SK-N-SH (cell line): ENCODE measurements at regions not wholly inside any gene's neighbourhood (a gene's known extent, or its start where the extent isn't known, plus 50 kb on each side); places are given as distances from the start of the nearest gene placed in this dataset.

Experiments used
- CTCF ChIA-PET: fragments of 300-600, 350-600 bp; formaldehyde crosslinking; extraction: SDS; loops from one replicate; lab custom pipeline; 2021; lab: Yijun Ruan, JAX
- POLR2A ChIA-PET: fragments of 350-600 bp; sonication (Branson Sonifier 250); formaldehyde crosslinking; extraction: SDS; loops from one replicate; lab custom pipeline; 2020; ENCODE audit warnings: antibody characterized with exemption, inconsistent platforms; lab: Yijun Ruan, JAX
- DNase-seq: peaks from one replicate; pipeline ENCODE4 v3.0.0; 2012
- H2AFZ ChIP-seq: fragments of 200-600 bp; sonication (generic); 2 replicates; pipeline ENCODE4 v1.8.1; 2016; ENCODE audit warnings: antibody characterized with exemption, mild to moderate bottlenecking, low read depth
- H3F3A ChIP-seq: fragments of 200-600 bp; sonication (generic); replicated peaks from 2 replicates; pipeline ENCODE3; 2016; ENCODE audit warnings: antibody characterized with exemption, mild to moderate bottlenecking; ENCODE audit not compliant: insufficient read depth
- H3K27ac ChIP-seq, 2 experiments: fragments of 200-500 bp in 1 of 2; fragments of 200-600 bp in 1 of 2; sonication (Bioruptor generic) in 1 of 2; sonication (generic), shearing (Covaris generic) in 1 of 2; 2 replicates each; pipeline versions ENCODE4 v1.5.1 to v1.6.1; 2014 to 2016; ENCODE audit warnings: low read depth in 2 of 2, inconsistent platforms in 1 of 2, low read length in 1 of 2, mild to moderate bottlenecking in 1 of 2, mixed read lengths in 1 of 2
- H3K27me3 ChIP-seq: fragments of 200-600 bp; sonication (generic), shearing (Covaris generic); 2 replicates; pipeline ENCODE4 v1.6.1; 2016; ENCODE audit warnings: mixed run types; ENCODE audit not compliant: insufficient read depth
- H3K36me3 ChIP-seq, 2 experiments: fragments of 200-500 bp in 1 of 2; fragments of 200-600 bp in 1 of 2; sonication (Bioruptor generic) in 1 of 2; sonication (generic) in 1 of 2; replicated peaks in 1 of 2; 2 replicates each; pipeline versions ENCODE3 to v1.5.1; 2014 to 2016; ENCODE audit warnings: low read length in 1 of 2, mild to moderate bottlenecking in 1 of 2; ENCODE audit not compliant: insufficient read depth in 2 of 2, control insufficient read depth in 1 of 2
- H3K4me1 ChIP-seq, 2 experiments: fragments of 200-500 bp in 1 of 2; fragments of 200-600 bp in 1 of 2; sonication (Bioruptor generic) in 1 of 2; sonication (generic), shearing (Covaris generic) in 1 of 2; 2 replicates each; pipeline versions ENCODE4 v1.5.1 to v1.6.1; 2014 to 2016; ENCODE audit warnings: low read depth in 1 of 2, low read length in 1 of 2, mixed run types in 1 of 2; ENCODE audit not compliant: insufficient read depth in 2 of 2, control insufficient read depth in 1 of 2
- H3K4me2 ChIP-seq: fragments of 200-600 bp; sonication (generic), shearing (Covaris generic); 2 replicates; pipeline ENCODE4 v1.6.1; 2017; ENCODE audit warnings: mixed run types
- H3K4me3 ChIP-seq, 2 experiments: fragments of 200-500 bp in 1 of 2; fragments of 200-600 bp in 1 of 2; sonication (Bioruptor generic) in 1 of 2; sonication (generic), shearing (Covaris generic) in 1 of 2; 2 replicates each; pipeline versions ENCODE4 v1.5.1 to v1.8.1; 2014 to 2016; ENCODE audit warnings: low read depth in 2 of 2, inconsistent platforms in 1 of 2, low read length in 1 of 2, mild to moderate bottlenecking in 1 of 2, mixed read lengths in 1 of 2, moderate library complexity in 1 of 2
- H3K79me2 ChIP-seq: fragments of 200-600 bp; sonication (generic); 2 replicates; pipeline ENCODE4 v1.8.1; 2017; ENCODE audit warnings: mild to moderate bottlenecking; ENCODE audit not compliant: insufficient read depth
- H3K9ac ChIP-seq: fragments of 200-600 bp; sonication (generic); 2 replicates; pipeline ENCODE4 v1.6.1; 2017; ENCODE audit warnings: mixed run types
- H3K9me2 ChIP-seq: fragments of 200-600 bp; sonication (generic); 2 replicates; pipeline ENCODE4 v1.6.1; 2017; ENCODE audit warnings: mixed run types
- H3K9me3 ChIP-seq: fragments of 200-600 bp; sonication (generic); 2 replicates; pipeline ENCODE4 v1.6.1; 2017; ENCODE audit warnings: mixed run types, mild to moderate bottlenecking, moderate library complexity
- H4K20me1 ChIP-seq: fragments of 200-600 bp; sonication (generic); 2 replicates; pipeline ENCODE4 v1.6.1; 2017; ENCODE audit warnings: mild to moderate bottlenecking, mixed run types; ENCODE audit not compliant: insufficient read depth
- ELF1 ChIP-seq: IDR thresholded peaks from 2 replicates; pipeline ENCODE4 v1.4.0; 2012
- EP300 ChIP-seq, 2 experiments: IDR thresholded peaks; 2 replicates each; pipeline versions ENCODE4 v1.4.0 to v1.6.1; 2012; ENCODE audit warnings: borderline replicate concordance in 1 of 2, low read depth in 1 of 2, low read length in 1 of 2
- FOSL2 ChIP-seq: IDR thresholded peaks from 2 replicates; pipeline ENCODE4 v1.4.0; 2012; ENCODE audit warnings: low read depth, mild to moderate bottlenecking, moderate library complexity, borderline replicate concordance
- FOXJ3 ChIP-seq: sonication (generic); formaldehyde crosslinking; IDR thresholded peaks from 2 replicates; pipeline ENCODE4 v1.5.1; 2020; ENCODE audit warnings: mild to moderate bottlenecking, missing genetic modification reagents
- GABPA ChIP-seq: IDR thresholded peaks from 2 replicates; pipeline ENCODE4 v1.4.0; 2012; ENCODE audit warnings: low read depth, mild to moderate bottlenecking
- GATA2 ChIP-seq: sonication (generic); formaldehyde crosslinking; IDR thresholded peaks from 2 replicates; pipeline ENCODE4 v1.5.0; 2020; ENCODE audit warnings: mild to moderate bottlenecking, missing genetic modification reagents
- IRF3 ChIP-seq: fragments of 150-350 bp; IDR thresholded peaks from 2 replicates; pipeline ENCODE4 v1.6.1; 2016; ENCODE audit warnings: mild to moderate bottlenecking, low read depth, low read length
- MXI1 ChIP-seq: IDR thresholded peaks from 2 replicates; pipeline ENCODE4 v1.6.1; 2012; ENCODE audit warnings: mild to moderate bottlenecking, low read depth, low read length, improper control_type of control experiment
- NFIC ChIP-seq: IDR thresholded peaks from 2 replicates; pipeline ENCODE4 v1.4.0; 2012; ENCODE audit warnings: borderline replicate concordance
- NRF1 ChIP-seq: IDR thresholded peaks from 2 replicates; pipeline ENCODE4 v1.6.1; 2012; ENCODE audit warnings: low read depth, mild to moderate bottlenecking, low read length
- PBX3 ChIP-seq: IDR thresholded peaks from 2 replicates; pipeline ENCODE4; 2012
- POLR2AphosphoS5 ChIP-seq: IDR thresholded peaks from 2 replicates; pipeline ENCODE4 v1.6.1; 2012; ENCODE audit warnings: low read depth, low read length
- RCOR1 ChIP-seq: fragments of 150-350 bp; IDR thresholded peaks from 2 replicates; pipeline ENCODE4 v1.6.1; 2017; ENCODE audit warnings: antibody characterized with exemption, low read length
- REST ChIP-seq: IDR thresholded peaks from 2 replicates; pipeline ENCODE4 v1.6.1; 2012; ENCODE audit warnings: mild to moderate bottlenecking, low read depth, low read length, moderate library complexity
- RXRA ChIP-seq: IDR thresholded peaks from 2 replicates; pipeline ENCODE4 v1.4.0; 2012; ENCODE audit warnings: low read depth, mild to moderate bottlenecking, borderline replicate concordance
- SIN3A ChIP-seq: IDR thresholded peaks from 2 replicates; pipeline ENCODE4 v1.6.1; 2012; ENCODE audit warnings: low read depth, mild to moderate bottlenecking, low read length, moderate library complexity, borderline replicate concordance
- SMC3 ChIP-seq: IDR thresholded peaks from 2 replicates; pipeline ENCODE4 v1.6.1; 2012; ENCODE audit warnings: low read depth, low read length, improper control_type of control experiment
- TAF1 ChIP-seq: IDR thresholded peaks from 2 replicates; pipeline ENCODE4 v1.6.1; 2012; ENCODE audit warnings: low read depth, mild to moderate bottlenecking, low read length, moderate library complexity, borderline replicate concordance
- TCF12 ChIP-seq: IDR thresholded peaks from 2 replicates; pipeline ENCODE4 v1.4.0; 2012
- TEAD4 ChIP-seq: IDR thresholded peaks from 2 replicates; pipeline ENCODE4 v1.4.0; 2012; ENCODE audit warnings: mild to moderate bottlenecking, borderline replicate concordance; ENCODE audit not compliant: insufficient read depth
- USF1 ChIP-seq: IDR thresholded peaks from 2 replicates; pipeline ENCODE4 v1.4.0; 2012; ENCODE audit warnings: low read depth, borderline replicate concordance
- USF2 ChIP-seq: fragments of 150-350 bp; IDR thresholded peaks from 2 replicates; pipeline ENCODE4 v1.6.1; 2017; ENCODE audit warnings: antibody characterized with exemption, low read length, low read depth, borderline replicate concordance
- ZBTB33 ChIP-seq: IDR thresholded peaks from 2 replicates; pipeline ENCODE4 v1.4.0; 2012; ENCODE audit warnings: low read depth, borderline replicate concordance
- WGBS: methylation state at CpG from one replicate; pipeline ENCODE4 v1.1.6; 2017; ENCODE audit warnings: low lambda C conversion rate; 5-methylcytosine and 5-hydroxymethylcytosine counted together

- Histone ChIP-seq H3K36me3 (no peaks in the 10 kb centered on the region), H3K79me2 (no peaks in the 10 kb centered on the region), H3K9me3 (no peaks in the 10 kb centered on the region), H3K4me2 (peak overlapping the region; percentile 21; the same call in 1 of the 2 replicates), H3F3A (peaks cover 5% of the 10 kb centered on the region), H3K27me3 (no peaks in the 10 kb centered on the region), H3K9me2 (no peaks in the 10 kb centered on the region), H3K9ac (peak overlapping the region; percentile 35), H4K20me1 (no peaks in the 10 kb centered on the region), H3K4me3 (no peak overlapping the region), H3K4me1 (peaks cover 0 to 17% of the 10 kb centered on the region in 2 experiments; a peak in 1 of 4 replicates), H2AFZ (peak overlapping the region; percentile 61; the same call in 1 of the 2 replicates), H3K27ac (peak overlapping the region; percentile 47 to 85; a peak in 3 of 4 replicates)
- ChIA-PET POLR2A (no interaction called here), CTCF (interaction anchor here (1.1 kb wide), 1 partner anchor 555 kb away, joined by 4 read pairs; no protein-coding TSS in a partner anchor)
- DNase-seq, result no peak
- 46% methylated on average over 9 of the region's 9 CpGs for WGBS
- peak in 1 of 2 experiments; percentile 68; a peak in 2 of 4 replicates for TF ChIP-seq EP300 (IDR thresholded peaks at IDR 0.05; ENCODE audit: borderline replicate concordance in 1 of 2, low read depth in 1 of 2, low read length in 1 of 2)
- 0 out of 2 replicates have a peak, but pooled peaks have one; percentile 41 for TF ChIP-seq ZBTB33
- no peak for TF ChIP-seq GABPA
- TF ChIP-seq TEAD4, result peak; percentile 50; the same call in 1 of the 2 replicates
- TF ChIP-seq MXI1, result no peak
- no peak for TF ChIP-seq REST
- no peak for TF ChIP-seq TAF1
- no peak for TF ChIP-seq RXRA
- no peak for TF ChIP-seq ELF1
- no peak for TF ChIP-seq IRF3
- no peak for TF ChIP-seq RCOR1
- TF ChIP-seq FOSL2, result peak; percentile 51; the same call in 1 of the 2 replicates
- TF ChIP-seq POLR2AphosphoS5, result peak; percentile 14; the same call in 1 of the 2 replicates
- no peak for TF ChIP-seq USF1
- TF ChIP-seq GATA2 (CRISPR knock-in tag), result no peak
- TF ChIP-seq SMC3, result no peak
- peak; percentile 88 for TF ChIP-seq TCF12
- no peak for TF ChIP-seq NRF1
- TF ChIP-seq USF2, result no peak
- TF ChIP-seq NFIC, result peak; percentile 22; the same call in 1 of the 2 replicates
- TF ChIP-seq PBX3, result peak; percentile 42
- no peak for TF ChIP-seq FOXJ3 (CRISPR knock-in tag)
- TF ChIP-seq SIN3A, result no peak
These were observed 125.3 kb downstream of the TSHZ3 start for GRCh38 chr19:31223740-31224534.
